GM21515 (cell line): ENCODE measurements at regions not wholly inside any gene's neighbourhood (a gene's known extent, or its start where the extent isn't known, plus 50 kb on each side); places are given as distances from the start of the nearest gene placed in this dataset.
A peak's percentile ranks its signal among the peaks of the same experiment; 100 is the strongest.
"Not testable (repeated sequence)": the region's sequence is repeated elsewhere in the genome, so short reads cannot be mapped to it uniquely, and the experiment has no call there.

Experiments used
- ATAC-seq: cut with Tn5 transposase; IDR thresholded peaks from one replicate; pipeline ENCODE4 v1.9.1; 2021; ENCODE audit not compliant: unreplicated experiment

DNA sequence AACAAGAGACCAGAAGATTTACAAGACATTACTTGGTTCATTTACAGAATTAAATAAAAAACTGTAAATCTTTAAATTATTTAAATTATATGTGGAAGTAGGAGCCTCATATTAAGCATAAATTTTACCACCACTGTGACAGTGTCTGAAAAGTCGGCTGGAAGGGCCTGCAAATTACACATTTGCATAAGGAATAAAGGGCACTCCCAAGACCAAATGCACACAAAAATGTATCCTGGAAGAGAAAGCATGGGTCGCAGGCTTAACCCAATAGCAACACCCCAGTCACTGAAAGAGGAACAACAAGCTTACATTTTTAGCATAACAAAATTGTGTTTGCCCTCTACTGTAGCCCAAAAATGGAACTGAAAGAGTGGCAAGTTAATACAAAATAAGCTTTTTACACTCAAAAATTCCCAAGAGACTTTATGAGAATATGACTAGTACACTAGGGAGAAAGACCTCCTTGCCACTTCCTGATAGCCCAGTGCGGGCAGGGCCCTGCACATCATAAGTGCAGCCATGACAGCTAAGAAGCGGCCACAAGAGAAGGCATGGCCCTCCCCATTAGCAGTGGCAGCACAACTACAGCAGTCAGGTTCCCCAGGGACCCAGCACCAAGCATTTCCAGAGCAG, 482.0 kb downstream of the DTWD2 start:
- peak; percentile 91 for ATAC-seq

DNA sequence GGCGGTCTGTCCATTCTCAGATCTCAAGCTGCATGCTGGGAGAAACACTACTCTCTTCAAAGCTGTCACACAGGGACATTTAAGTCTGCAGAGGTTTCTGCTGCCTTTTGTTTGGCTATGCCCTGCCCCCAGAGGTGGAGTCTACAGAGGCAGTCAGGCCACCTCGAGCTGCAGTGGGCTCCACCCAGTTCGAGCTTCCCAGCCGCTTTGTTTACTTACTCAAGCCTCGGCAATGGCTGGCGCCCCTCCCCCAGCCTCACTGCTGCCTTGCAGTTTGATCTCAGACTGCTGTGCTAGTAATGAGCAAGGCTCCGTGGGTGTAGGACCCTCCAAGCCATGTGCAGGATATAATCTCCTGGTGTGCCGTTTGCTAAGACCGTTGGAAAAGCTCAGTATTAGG, 486.1 kb downstream of the DTWD2 start:
- ATAC-seq, result not testable (repeated sequence)

DNA sequence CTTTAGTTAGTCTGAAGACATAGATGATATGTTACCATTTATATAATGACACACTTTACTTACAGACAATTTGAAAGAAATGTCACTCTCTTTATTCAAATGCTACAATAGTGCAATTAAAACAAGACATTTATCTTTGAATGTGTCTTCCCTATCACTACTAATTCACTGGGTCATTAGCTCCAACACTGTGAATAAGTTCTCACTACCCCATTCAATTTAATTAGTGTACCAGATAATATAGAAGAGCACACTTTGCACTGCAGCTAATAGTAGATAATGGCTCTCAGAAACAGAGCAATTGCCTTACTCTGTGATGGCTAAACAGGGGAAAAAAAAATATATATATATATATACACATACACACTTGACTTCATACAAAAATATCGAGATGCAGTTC, 497.0 kb downstream of the DTWD2 start:
- no peak for ATAC-seq

DNA sequence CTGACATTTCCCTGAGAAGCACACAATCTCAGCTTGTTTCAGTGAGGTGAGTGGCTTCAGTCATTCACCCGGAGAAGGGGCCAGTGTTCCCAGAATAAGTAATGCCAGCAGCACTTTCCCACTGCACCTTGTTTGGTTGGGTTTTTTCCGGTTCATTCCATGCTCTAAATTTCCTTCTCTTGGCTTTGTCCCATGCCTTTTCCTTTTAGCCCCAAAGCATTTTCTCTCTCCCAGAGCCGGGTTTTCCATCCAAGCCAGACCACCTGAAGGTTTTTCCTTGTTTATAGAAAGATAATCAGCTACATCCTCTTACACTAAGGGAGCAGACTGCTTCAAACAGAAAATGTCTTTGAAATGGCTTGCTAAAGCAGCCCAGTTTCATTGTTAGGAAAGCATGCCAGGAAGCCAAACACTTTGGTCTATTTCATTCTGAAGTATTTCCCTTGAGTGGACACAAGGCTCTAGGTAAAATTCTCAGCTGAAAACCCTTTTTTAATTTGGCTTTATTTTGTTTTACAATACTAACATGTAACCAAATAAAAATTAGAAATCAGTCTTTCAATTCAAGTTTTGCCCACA, 501.6 kb downstream of the DTWD2 start:
- no peak for ATAC-seq

DNA sequence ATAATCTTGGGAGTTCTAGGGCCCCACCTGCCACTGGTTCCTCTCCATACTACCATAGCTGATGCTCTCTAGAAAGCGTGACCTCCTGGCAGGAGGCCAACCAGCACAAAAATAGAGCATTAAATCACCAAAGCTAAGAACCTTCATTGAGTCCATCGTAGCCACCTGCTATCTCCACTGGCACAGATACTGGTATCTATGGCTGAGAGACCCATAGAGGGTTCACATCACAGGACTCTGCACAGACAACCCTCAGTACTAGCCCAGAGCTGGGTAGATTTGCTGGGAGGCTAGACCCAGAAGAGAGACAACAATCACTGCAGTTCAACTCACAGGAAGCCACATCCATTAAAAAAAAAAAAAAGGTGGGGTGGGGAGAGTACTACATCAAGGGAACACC, 509.1 kb downstream of the DTWD2 start:
- ATAC-seq, result no peak

DNA sequence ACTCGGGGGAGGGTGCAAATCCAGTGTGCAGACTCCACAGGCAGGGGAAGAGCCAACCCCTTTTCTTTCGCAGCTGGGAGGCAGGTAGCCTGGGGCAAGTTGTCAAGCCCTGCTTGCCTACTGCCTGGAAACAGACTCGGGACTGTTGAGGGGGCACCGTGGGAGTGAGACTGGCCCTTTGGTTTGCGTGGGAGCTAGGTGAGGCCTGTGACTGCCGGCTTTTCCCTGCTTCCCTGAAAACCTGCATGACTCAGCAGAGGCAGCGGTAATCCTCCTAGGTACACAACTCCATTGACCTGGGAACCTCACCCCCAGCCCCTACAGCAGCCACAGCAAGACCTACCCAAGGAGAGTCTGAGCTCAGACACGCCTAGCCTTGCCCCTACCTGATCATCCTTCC, 509.5 kb downstream of the DTWD2 start:
- ATAC-seq, result no peak

DNA sequence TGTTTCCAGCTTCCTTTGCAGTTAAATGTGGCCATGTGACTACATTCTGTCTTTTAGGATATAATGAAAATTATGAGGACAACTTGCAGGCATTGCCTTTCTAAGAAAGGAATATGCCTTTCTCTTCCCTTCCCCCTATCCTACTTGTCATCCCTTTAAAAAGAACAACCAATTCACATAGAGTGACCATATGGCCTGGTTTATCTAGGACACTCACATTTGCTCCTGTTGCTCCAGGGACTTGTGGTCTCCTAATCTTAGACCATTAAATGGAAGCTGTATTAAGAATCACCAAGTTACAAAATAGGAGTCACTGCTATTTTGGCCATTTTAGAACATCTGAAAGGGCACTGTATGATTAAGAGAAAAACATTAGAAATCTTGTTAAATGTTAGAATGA, 520.3 kb downstream of the DTWD2 start:
- ATAC-seq, result no peak

DNA sequence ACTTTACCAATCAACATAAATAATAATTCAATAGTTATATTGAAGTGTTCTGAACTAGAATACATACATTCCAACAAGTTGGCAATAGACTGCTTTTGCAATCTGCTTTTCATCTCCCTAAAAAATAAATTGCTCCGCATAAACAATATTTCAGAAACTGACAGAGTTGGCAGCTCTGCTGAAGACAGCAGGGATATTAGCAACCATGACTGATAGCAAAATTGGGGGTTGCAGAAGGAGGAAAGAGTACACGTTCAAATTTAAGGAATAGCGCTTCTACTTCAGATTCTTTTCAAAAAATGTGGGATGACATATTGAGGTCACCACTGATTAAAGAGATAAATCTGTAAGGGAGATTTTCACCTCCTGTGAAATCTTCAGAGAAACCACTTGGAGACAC, 521.2 kb downstream of the DTWD2 start:
- no peak for ATAC-seq

DNA sequence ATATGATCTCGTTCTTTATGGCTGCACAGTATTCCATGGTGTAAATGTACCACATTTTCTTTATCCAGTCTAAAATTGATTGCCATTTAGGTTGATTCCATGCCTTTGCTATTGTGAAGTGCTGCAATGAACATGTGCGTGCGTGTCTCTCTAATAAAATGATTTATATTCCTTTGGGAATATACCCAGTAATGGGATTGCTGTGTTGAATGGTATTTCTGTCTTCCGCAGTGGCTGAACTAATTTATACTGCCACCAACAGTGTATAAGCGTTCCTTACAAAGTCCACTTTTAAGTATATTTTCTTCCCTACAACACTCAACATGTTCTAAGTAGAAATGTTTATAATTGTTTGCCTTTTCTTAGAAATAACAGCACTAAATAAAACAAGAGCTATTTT, 521.9 kb downstream of the DTWD2 start:
- no peak for ATAC-seq

DNA sequence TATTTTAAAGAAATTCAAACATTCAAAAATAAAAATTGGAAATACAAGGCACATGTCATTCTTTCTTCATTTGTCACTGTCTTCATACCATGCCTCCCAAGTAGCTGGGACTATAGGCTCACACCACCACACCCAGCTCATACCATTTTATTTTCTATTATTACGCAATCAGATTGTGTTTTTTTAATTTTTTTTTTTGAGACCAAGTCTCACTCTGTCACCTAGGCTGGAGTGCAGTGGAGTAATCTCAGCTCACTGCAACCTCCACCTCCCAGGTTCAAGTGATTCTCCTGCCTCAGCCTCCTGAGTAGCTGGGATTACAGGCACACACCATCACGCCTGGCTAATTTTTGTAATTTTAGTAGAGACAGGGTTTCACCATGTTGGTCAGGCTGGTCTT, 526.1 kb downstream of the DTWD2 start:
- ATAC-seq, result not testable (repeated sequence)

DNA sequence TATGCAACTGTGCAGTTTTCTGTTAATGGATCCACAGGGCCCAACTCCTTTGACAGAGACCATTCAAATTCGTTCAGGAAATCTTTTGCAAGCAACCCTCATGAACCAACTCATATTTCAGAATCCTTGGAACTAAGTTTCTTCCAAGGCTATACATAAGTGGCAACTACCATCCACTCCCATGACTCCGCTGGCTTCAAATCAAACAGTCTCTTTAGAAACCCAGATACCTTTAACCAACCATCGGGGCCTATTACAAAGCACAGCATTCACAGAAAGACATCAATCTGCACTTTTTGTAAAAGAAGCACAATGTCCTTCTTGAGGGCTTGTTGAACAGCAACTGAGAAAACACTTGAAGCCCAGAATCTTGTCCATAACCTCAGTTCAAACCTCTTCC, 526.9 kb downstream of the DTWD2 start:
- no peak for ATAC-seq

DNA sequence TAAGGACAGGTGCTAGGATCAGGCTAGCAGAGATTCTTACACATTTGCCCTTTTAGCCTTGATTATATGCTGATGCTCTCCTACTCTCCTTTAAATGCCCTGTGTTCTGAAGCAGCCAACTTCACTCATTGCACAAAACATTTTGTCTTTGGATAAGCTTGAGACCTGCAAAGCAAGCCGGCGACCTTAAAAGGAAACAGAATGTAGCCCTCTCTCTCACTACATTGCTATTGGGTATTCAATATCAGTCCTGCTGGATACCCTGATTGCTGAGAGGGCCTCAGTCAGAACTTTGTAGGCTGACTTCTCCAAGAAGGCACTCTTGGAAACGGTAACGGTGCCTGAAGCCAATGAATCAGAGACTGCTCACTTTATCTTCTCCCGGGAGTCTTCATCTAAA, 528.9 kb downstream of the DTWD2 start:
- no peak for ATAC-seq

DNA sequence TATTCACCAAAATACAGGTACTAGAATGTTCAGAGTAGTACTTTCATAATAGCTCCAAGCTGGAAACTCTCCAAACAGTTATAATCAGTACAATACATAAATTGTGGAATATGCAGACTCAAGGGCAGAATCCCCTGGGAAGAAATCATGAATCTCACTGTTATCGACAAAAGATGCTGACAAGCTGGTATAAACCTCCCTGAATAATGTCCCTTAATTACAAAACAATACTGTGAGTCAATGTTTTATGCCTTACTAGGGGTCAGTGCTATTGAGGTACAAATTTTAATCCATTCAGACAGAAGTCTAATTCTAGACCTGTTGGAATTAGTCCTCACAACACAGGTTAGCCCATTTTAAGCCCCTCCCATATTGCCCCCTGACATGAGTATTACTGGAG, 532.3 kb downstream of the DTWD2 start:
- no peak for ATAC-seq

DNA sequence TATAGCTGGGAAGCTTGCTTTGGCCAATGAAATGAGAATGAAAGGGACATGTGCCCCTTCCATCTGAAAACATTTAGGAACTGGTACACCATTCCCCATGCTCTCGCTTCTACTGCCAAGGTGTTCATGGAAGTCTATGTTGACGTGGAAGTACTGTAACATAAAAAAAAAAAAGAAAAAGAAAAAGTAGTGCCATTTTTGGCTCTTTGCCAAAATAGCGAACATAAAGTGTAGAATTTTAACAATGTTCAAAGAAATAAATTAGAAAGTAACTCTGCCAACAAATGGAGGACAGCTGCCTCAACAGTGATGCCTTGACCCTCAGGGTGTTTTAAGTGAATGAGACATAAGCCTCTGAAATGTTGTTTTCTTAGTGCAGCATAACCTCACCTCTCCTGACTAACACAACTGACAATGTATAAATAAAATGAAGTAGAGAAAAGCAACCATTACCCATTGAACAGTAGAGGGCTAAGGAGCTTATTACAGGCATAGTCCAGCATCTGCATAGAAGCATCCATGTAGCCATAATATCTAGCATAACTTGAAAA, 536.6 kb downstream of the DTWD2 start:
- no peak for ATAC-seq

DNA sequence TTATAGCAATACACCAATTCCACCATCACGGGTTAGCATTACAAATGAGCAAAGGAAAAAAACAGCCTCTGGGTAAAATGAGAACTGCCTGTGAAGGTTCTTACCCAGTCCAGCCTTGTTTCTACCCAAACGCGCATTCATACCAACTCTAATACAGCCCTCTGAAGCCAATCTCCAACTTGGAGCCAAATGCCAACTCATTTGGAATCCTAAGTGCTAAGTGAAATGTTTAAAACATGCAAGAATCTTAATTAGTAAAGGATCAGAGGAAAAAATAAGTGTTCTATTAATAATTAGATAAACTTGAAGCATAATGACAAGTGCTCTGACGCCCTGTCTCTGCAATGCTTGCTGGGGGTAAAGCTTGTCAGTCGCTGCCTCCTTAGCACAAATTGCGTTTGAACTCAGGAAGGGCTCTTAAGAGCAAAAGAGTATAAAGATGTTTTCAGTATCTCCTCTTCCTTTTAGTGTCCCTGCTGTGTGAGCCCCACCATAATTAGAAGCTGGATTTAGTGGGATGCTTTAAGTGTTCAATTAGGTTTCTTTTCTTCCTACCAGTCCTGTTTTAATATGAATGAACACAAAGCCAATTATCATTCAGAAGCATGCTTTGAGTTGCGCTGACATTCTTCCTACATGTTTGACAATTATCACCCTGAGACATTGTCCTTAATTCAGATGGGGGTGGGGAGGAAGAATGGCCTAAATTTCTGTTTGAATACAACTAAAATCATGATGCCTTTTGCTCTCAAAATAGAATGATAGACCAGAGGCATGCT, 537.6 kb downstream of the DTWD2 start:
- ATAC-seq, result no peak

DNA sequence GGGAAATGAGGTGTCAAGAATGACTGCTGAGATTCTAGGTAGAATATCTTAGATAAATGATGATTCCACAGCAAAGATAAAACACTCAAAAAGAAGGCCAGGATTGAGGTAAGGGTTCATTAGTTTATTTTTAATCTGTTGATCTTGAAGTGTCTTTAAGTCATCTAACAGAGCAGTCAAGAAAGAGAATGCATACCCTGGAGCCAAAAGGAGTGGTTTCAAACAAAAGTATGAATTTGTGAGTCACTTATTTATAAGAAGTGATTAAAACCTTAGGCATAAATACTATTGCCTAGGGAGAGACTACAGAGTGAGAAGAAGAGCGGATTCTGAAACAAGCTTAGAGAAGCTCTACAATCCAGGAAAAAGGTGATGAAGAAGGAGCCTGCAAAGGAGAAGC, 541.0 kb downstream of the DTWD2 start:
- ATAC-seq, result no peak

DNA sequence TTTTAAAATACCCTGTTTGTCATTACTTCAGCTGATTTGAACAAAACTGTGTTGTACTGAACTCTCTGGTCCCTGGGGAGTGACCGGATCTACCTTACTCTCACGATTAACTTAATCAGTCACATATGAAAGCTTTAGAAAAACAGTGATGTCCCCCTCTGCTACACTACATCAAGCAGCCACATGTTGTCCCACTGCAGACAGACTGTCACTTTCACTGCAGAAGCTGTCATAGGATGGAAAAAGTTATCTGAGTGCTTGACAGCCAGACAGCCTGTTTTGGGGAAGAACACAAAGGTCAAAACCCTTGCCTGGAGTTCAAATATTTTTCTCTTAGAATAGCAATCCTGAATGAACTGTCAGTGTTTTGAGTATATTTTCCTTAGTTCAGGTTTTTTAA, 546.4 kb downstream of the DTWD2 start:
- no peak for ATAC-seq

DNA sequence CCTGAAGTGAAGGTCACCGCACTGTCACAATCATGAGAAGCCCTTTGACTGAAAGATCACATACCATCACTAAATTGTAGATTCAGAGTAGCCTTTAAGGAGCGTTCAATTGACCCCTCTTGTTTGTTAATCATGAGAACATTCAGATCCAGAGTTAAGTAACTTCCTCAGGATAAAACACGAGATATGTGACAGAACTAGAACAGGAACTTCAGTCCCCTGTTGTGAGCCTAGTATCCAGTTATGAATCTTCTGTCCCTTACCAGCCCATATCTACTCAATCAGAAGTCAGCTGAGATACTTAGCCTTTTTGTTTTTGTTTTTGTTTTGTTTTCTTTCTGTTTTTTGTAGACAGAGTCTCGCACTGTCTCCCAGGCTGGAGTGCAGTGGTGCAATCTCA, 547.3 kb downstream of the DTWD2 start:
- ATAC-seq, result no peak

DNA sequence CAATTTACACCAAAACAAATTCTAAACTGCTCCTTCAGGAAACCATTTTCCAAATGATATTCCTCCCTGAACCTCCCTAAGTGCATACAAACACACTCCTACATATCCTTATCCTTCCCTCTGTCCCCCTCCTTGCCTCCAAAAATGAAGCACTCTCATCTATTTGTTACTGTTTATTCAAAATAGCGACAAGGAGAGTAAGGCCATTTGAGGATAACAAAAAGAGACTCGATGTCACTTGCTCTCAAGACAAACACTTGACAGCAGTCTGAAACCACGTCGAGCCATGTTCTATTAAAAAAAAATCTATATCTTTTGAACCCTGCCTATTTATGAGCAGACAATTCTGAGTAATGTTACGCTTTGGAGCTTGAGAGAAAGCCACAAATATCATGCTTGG, 547.9 kb downstream of the DTWD2 start:
- ATAC-seq, result no peak

DNA sequence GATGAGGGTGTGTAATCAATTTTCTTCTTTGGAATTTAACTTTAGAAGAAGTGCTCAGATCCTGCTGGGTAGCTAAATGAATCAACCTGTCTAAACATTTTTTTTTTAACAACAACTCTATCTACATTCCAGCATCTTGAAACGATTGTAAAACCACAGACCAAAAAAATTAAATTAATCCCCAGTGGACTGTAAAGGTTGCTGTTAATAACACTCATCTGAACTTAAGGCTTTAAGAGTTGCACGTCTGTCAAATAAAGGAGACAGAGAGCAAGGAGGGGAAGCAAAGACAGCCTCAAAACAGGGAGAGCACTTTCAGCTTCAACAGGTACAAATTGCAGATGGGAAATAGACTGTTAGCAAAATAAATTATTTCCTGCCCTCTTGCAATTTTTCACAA, 548.5 kb downstream of the DTWD2 start:
- ATAC-seq, result no peak

DNA sequence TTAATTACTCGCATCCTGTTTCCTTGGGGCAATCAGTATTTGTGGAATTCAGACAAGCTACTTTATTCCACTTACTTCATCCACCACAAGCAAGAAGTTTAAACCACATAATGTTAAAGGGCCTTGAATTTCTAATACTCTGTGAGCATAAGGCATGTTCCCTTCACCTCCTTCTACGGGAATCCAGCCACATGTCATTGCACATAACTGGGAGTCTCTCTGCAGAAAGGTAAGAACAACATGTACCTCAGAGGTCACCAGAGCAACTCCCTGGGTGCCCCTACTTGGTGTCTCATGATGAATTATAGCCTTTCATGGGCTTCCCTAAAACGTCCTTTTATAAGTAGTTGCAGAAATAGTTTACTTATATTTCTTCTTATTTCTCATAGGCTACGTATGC, 553.2 kb downstream of the DTWD2 start:
- ATAC-seq, result no peak

DNA sequence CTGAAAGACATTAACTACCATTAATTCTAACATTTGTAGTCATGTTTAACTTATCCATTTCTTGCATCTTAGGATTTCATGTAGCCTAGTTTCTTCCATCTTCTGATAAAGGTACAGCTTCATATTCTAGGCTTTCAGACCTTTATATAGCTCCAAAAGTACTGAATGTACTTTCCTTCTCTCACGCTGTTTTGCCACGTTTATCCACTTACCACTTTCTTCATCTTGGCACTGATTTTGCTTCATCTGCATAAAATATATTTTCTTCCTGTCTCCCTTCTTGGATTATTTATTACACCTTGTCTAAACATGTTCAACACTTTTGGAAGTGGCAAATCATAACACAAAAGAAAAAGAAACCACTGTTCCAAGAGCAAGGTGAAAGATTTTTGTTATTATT, 553.8 kb downstream of the DTWD2 start:
- ATAC-seq, result no peak
